GM12864 (cell line): ENCODE measurements at regions not wholly inside any gene's neighbourhood (a gene's known extent, or its start where the extent isn't known, plus 50 kb on each side); places are given as distances from the start of the nearest gene placed in this dataset.

Experiments
- DNase-seq: peaks from one replicate; pipeline ENCODE4 v3.0.0-alpha.2; 2011; ENCODE audit warnings: low read depth
- H3K4me3 ChIP-seq: 2 replicates; pipeline ENCODE4 v1.5.1; 2011; ENCODE audit warnings: mild to moderate bottlenecking, low read depth, low read length, control low read depth
- CTCF ChIP-seq: IDR thresholded peaks from 2 replicates; pipeline ENCODE4 v1.5.1; 2011; ENCODE audit warnings: low read depth, mild to moderate bottlenecking, moderate library complexity, low read length, control low read depth, inconsistent platforms; ENCODE audit errors: missing control alignments

GRCh38 chr2:206383669-206384068 lies 59.7 kb upstream of the ADAM23 start:
- no peak for TF ChIP-seq CTCF
- H3K4me3 ChIP-seq: no peak overlapping the region
- DNase-seq: no peak

- TF ChIP-seq CTCF: no peak
- no peak overlapping the region for H3K4me3 ChIP-seq
- DNase-seq: no peak
Measured at GRCh38 chr2:206387808-206388207, 55.5 kb upstream of the ADAM23 start.

GRCh38 chr2:206388698-206389097 lies 54.6 kb upstream of the ADAM23 start:
- no peak overlapping the region for H3K4me3 ChIP-seq
- no peak for DNase-seq
- no peak for TF ChIP-seq CTCF

GRCh38 chr2:206389164-206389563 lies 54.2 kb upstream of the ADAM23 start:
- DNase-seq: no peak
- no peak for TF ChIP-seq CTCF
- H3K4me3 ChIP-seq: no peak overlapping the region

- TF ChIP-seq CTCF: no peak
- DNase-seq: no peak
- no peak overlapping the region for H3K4me3 ChIP-seq
Measured at GRCh38 chr2:206390181-206390580, 53.2 kb upstream of the ADAM23 start.

GRCh38 chr2:206392118-206392517 lies 51.2 kb upstream of the ADAM23 start:
- TF ChIP-seq CTCF: peak; percentile 72
- DNase-seq: peak; percentile 21
- H3K4me3 ChIP-seq: no peak overlapping the region
